ENCODE measurements at regions not wholly inside any gene's neighbourhood (a gene's known extent, or its start where the extent isn't known, plus 50 kb on each side); places are given as distances from the start of the nearest gene placed in this dataset.

GRCh38 chr3:194268654-194269512 lies 82.2 kb downstream of the CPN2 start:
- DNase-seq, result no peak

- DNase-seq, result no peak
Observed at GRCh38 chr3:194269610-194270145, 81.5 kb downstream of the CPN2 start.

GRCh38 chr3:194270627-194271459 lies 80.3 kb downstream of the CPN2 start:
- DNase-seq, result no peak

DNA sequence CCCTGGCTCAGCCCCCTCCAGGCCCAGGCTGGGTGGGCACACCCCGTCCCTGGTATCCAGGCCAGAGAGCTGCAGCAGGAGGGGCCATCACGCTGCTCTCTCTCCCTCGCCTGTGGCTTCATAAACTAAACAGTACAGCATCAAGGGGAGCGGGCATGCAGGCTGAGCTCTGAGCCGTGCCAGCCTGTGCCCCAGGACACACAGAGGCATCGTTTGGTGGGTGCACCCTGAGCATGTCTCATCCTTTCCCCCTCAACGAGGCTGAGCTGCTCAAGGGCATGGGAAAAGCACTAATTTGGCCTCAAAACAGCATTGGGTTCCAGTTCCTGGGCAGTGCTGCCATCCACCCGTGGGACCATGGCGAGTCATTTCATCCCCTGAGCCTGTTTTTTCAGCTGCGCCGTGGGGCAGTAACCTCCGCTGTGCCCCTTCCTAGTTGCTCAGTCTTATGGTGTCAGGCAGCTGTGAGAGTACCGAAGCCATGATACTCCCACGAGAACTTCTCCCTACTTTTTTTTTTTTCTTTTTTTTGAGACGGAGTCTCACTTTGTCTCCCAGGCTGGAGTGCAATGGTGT lies 79.6 kb downstream of the CPN2 start:
- no peak for DNase-seq

GRCh38 chr3:194272221-194272620 lies 78.9 kb downstream of the CPN2 start:
- DNase-seq, result no peak

GRCh38 chr3:194272861-194273742 lies 78.0 kb downstream of the CPN2 start:
- peak; percentile 42 for DNase-seq

DNA sequence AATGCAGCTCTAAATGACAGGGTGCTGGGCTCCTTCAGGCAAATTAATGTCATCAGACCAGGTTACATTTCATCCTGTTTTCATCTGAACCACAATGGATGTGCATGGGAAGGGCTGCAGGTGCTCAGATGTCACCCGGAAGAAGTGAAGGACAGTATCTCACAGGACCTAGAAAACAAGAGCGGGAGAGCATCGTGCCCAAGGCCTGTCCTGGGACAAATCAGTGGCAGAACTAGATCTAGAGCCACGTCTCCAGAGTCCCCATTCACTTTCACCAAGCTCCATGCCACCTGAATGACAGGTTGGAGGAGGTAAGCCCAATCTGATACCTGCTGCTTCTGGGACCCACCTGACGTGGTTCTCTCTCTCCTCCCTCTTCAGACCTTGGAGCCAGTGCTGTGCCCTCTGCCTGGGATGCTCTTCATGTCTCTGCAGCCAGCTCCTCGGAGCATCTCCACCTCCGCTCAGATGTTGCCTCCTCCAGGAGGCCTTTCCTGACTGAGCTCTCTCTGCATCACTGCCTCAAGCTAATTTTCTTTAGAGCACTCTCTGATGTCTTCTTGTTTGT lies 77.3 kb downstream of the CPN2 start:
- DNase-seq, result no peak

DNA sequence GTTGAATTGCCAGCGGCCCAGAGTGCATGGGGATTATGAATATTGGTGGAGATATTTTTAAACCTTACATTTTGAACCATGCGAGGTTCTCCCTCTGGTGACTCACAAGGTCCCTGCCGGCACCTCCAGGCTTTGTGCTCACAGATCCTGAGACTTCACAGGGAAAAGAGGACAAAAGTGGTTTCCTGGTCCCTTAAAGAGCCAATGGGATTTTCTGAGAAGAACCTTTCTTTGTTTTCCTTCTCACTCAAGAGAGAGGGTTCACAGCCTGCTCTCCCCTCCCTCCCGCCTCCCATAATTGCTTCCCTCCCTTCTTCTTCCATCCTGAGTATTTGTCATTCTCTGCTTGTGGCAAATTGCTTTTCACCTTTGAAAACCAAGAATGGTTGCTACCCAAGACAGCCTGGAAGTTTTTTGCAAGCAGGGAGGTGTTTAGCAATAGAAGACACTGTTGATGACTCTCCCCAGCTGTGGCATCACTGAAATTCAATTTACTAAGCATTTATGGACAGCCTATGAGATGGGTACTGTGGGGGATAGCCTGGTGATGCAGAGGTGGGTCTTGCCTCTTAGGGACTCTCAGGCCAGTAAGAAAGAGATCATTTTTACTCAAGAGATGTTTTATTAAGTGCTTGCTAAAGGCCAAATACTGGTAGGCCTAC lies 76.6 kb downstream of the CPN2 start:
- DNase-seq, result peak; percentile 64

DNA sequence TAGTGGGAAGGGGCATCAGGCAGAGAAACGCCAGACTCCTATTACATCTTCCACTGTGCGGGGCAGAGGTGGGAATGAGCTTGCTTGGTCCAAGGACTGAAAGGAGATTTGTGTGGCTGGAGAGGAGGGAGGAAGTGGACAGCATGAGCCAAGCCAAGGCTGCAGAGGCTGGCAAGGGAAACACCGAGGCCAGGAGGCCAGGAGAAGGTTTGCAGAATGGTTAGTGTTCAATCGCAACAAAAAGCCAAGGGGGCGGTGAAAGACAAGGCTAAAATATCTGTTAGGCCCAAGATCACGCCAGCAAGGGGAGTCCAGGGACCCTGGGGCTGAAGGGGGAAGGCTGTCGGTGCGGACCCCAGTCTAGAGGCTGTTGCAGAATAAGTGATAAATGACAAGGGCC lies 75.8 kb downstream of the CPN2 start:
- DNase-seq, result no peak

GRCh38 chr3:194275721-194276120 lies 75.4 kb downstream of the CPN2 start:
- no peak for DNase-seq

DNA sequence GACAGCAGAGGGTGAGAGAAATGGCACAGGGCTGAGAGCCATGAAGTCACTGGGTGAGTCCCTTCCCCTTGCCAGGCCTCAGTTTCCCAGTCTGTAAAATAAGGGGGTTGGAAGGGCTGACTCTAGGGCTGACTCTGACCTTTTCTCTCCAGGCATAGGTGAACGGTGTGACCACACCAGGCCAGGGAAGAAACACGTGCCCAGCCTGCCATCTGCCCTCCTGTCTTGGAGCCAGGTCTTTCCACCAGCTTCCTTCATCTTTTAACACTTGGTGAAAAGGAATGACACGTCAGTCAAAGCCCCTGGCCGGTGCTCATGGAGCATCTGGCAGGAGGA lies 74.4 kb downstream of the CPN2 start:
- no peak for DNase-seq

DNA sequence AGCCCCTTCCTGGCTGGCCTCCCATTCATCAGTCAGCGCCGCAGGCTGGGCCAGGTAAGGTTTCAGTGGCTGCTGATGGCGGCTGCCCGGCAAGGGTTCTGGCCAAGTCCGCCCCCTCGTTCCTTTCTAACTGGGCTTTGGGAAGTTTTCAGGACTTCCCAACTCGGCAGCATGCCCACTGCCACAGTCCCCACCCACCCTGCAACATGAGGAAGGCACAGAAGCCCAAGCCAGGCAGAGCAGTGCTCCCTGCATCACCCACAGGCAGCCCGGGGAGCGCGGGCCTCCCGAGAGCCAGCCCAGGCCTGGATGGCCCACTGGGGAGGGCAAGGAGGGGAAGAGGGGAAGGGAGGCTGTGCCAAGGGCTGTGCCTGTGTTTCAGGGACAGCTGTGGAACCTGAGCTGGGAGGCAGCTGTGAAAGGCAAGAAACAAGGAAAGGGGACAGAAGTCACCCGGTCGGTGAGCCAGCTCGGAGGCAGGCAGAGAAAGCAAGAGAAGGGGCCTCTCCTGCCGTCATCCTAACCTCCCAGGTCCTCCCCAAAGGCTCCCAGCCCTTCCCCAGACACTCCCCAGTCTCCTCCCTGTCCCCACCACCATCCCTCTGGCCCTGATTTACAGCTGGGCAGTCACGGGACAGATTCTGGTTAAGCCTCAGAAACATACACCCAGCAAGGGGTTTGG lies 73.9 kb downstream of the CPN2 start:
- DNase-seq, result no peak

DNA sequence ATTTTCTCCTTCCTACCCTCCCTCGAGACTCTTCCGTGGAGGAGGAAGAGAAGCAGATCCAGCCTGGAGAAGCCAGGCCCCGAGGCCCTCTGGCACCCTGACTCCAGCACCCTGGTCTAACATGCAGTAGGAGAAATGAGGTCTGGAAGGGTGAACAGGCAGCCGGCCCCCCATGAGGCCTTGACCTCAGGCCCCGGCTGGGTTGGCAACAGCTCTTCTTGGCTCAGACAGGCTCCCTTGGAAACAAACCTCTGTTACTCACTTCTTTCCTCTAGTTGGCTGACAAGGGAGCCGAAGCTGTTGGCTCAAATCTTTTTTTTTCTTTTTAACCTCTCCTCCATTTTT lies 73.4 kb downstream of the CPN2 start:
- no peak for DNase-seq

DNA sequence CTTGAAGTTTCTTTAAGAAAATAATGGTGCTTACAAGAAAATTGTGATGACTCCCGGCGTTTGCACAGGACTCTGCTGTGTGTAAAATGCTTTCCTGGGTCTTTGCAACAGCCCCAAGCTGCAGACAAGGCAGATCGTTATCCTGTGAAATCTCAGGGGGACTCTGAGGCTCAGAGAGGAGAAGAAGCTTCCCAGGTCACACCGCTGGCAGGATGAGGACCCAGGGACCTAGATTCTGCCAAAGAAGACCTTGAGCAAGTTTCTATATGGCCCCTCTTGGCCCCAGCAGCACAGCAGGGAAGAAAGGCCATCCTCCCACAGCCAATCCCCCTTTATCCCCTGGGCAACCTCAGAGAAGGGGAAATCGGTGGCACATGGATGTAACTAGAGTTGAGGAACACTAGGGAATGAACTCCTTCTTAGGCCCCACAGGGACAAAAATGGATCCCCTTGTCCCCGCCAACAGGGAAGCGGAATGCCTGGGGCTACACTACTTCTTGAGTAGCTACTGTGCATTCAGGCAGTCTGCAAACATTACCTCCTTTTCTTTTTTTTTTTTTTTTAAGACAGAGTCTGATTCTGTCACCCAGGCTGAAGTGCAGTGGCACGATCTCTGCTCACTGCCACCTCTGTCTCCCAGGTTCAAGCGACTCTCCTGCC lies 72.8 kb downstream of the CPN2 start:
- no peak for DNase-seq

DNA sequence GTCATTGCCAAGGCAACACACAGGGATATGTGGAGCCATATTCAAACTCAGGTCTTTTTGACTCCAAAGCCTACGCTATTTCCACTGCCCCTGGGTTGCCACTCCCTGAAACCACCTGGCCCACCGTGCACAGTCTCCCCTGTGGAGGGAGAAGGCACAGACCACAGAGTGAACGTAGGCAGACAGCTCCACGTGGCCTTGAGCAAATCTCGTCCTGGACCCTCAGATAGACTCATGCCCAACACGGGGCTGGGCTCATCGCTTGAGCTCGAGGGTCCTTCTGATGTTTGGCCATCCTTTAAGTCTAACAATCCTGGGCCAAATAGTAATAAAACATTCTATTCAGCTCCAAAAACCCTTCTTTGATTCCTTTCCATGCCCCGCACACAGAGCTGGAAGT lies 72.0 kb downstream of the CPN2 start:
- DNase-seq, result no peak

- DNase-seq, result no peak
Observed at GRCh38 chr3:194279701-194280360, 71.3 kb downstream of the CPN2 start.

- no peak for DNase-seq
Observed at GRCh38 chr3:194280777-194281176, 70.4 kb downstream of the CPN2 start.

- no peak for DNase-seq
Observed at GRCh38 chr3:194281306-194281705, 69.8 kb downstream of the CPN2 start.

DNA sequence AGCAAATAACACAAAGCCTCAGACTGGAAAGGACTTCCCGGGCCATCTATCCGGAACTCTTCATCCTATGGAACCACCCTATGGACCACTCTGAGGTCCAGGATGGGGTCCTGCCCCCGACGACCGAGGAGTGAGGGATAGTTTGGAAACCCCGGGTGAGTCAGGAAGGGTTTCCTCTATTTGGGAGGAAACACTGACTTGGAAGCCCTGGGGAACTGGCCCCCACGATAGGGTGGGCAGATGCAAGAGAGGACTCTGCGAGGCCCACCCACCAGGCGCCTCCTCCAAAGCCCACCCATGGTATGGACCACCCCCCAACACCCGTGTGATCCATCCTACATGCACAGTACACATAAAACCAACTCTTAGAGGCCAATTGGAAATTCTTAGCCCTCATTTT lies 69.4 kb downstream of the CPN2 start:
- DNase-seq, result no peak

All from NCI-H2227 treated with DMSO at 0.1 percent for 48 hours (cell line).